ENCODE measurements at regions not wholly inside any gene's neighbourhood (a gene's known extent, or its start where the extent isn't known, plus 50 kb on each side); places are given as distances from the start of the nearest gene placed in this dataset.
"Not testable (repeated sequence)": the region's sequence is repeated elsewhere in the genome, so short reads cannot be mapped to it uniquely, and the experiment has no call there.

DNA sequence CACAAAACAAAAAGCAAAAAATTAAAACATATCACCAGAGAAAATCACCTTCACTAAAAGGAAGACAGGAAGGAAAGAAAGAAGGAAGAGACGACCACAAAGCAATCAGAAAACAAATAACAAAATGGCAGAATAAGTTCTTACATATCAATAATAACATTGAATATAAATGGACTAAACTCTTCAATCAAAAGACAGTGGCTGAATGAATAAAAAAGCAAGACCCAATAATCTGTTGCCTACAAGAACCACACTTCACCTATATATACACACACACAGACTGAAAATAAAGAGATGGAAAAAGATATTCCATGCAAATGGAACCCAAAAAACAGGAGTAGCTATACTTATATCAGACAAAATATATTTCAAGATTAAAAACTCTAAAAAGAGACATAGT is 124.5 kb downstream of the ACTL7B start:
- TF ChIP-seq POLR2A (IDR thresholded peaks at IDR 0.05) = not testable (repeated sequence)
- TF ChIP-seq, protein P1, sequence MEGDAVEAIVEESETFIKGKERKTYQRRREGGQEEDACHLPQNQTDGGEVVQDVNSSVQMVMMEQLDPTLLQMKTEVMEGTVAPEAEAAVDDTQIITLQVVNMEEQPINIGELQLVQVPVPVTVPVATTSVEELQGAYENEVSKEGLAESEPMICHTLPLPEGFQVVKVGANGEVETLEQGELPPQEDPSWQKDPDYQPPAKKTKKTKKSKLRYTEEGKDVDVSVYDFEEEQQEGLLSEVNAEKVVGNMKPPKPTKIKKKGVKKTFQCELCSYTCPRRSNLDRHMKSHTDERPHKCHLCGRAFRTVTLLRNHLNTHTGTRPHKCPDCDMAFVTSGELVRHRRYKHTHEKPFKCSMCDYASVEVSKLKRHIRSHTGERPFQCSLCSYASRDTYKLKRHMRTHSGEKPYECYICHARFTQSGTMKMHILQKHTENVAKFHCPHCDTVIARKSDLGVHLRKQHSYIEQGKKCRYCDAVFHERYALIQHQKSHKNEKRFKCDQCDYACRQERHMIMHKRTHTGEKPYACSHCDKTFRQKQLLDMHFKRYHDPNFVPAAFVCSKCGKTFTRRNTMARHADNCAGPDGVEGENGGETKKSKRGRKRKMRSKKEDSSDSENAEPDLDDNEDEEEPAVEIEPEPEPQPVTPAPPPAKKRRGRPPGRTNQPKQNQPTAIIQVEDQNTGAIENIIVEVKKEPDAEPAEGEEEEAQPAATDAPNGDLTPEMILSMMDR (IDR thresholded peaks at IDR 0.05) = not testable (repeated sequence)

All from right lobe of liver (tissue), 4 donors.